Gastrocnemius medialis (tissue), 4 donors: ENCODE measurements at regions not wholly inside any gene's neighbourhood (a gene's known extent, or its start where the extent isn't known, plus 50 kb on each side); places are given as distances from the start of the nearest gene placed in this dataset.

Experiments
- CTCF ChIP-seq, 5 experiments: fragments of 450-650 bp in 3 of 5; fragments of 200-600 bp in 2 of 5; sonication (generic) in 2 of 5; IDR thresholded peaks in 4 of 5; conservative IDR thresholded peaks in 1 of 5; 1 replicate in 4 of 5; 2 replicates in 1 of 5; pipeline ENCODE4 v1.5.1; 2016 to 2019; ENCODE audit warnings: antibody characterized with exemption in 5 of 5, mild to moderate bottlenecking in 3 of 5, moderate library complexity in 3 of 5
- POLR2A ChIP-seq, 2 donors: fragments of 450-650 bp; IDR thresholded peaks; one replicate each; pipeline ENCODE4 v1.6.1; 2017; ENCODE audit warnings: antibody characterized with exemption in 2 of 2, mild to moderate bottlenecking in 2 of 2, moderate library complexity in 2 of 2

- TF ChIP-seq CTCF (IDR thresholded peaks at IDR 0.05 in 4 of 5, conservative IDR thresholded peaks at IDR 0.05 in 1 of 5) (no peak), POLR2A (IDR thresholded peaks at IDR 0.05) (no peak)
These were observed 295.2 kb upstream of the MGMT start for GRCh38 chr10:129171812-129172211.
